Endodermal cell (in vitro differentiated cells): ENCODE measurements at regions not wholly inside any gene's neighbourhood (a gene's known extent, or its start where the extent isn't known, plus 50 kb on each side); places are given as distances from the start of the nearest gene placed in this dataset.

ENCODE experiments used
- DNase-seq: peaks from one replicate; pipeline ENCODE4 v3.0.0-alpha.2; 2017
- H3K27ac ChIP-seq: 2 replicates; pipeline ENCODE4 v1.5.1; 2013; ENCODE audit warnings: mild to moderate bottlenecking, low read depth, low read length, moderate library complexity
- H3K27me3 ChIP-seq: 2 replicates; pipeline ENCODE4 v1.6.1; 2013; ENCODE audit warnings: mild to moderate bottlenecking, low read length, moderate library complexity; ENCODE audit not compliant: insufficient read depth, control insufficient read depth, poor library complexity, severe bottlenecking
- H3K36me3 ChIP-seq: 2 replicates; pipeline ENCODE4 v1.7.0; 2013; ENCODE audit warnings: mild to moderate bottlenecking, low read length, moderate library complexity; ENCODE audit not compliant: control insufficient read depth, insufficient read depth
- H3K4me1 ChIP-seq: one replicate; pipeline ENCODE4 v1.7.0; 2013; ENCODE audit warnings: low read length; ENCODE audit not compliant: control insufficient read depth, insufficient read depth
- H3K4me3 ChIP-seq: 2 replicates; pipeline ENCODE4 v1.5.1; 2013; ENCODE audit warnings: mild to moderate bottlenecking, low read length, moderate library complexity
- H3K9ac ChIP-seq: 2 replicates; pipeline ENCODE4 v1.6.1; 2013; ENCODE audit warnings: mild to moderate bottlenecking, low read length, moderate library complexity; ENCODE audit not compliant: poor library complexity, severe bottlenecking; ENCODE audit errors: extremely low read depth
- H3K9me3 ChIP-seq: 2 replicates; pipeline ENCODE4 v1.6.1; 2013; ENCODE audit warnings: mild to moderate bottlenecking, low read length, moderate library complexity; ENCODE audit not compliant: control insufficient read depth
- H3K27ac Mint-ChIP-seq: 2 replicates; pipeline ENCODE4 v1.8.0; 2020; ENCODE audit warnings: mixed read lengths
- H3K27me3 Mint-ChIP-seq: 2 replicates; pipeline ENCODE4 v1.8.0; 2021; ENCODE audit warnings: mild to moderate bottlenecking, mixed read lengths; ENCODE audit not compliant: insufficient read depth
- H3K36me3 Mint-ChIP-seq: 2 replicates; pipeline ENCODE4 v1.8.0; 2020; ENCODE audit warnings: low read depth, mixed read lengths
- H3K4me1 Mint-ChIP-seq: 2 replicates; pipeline ENCODE4 v1.8.0; 2020; ENCODE audit warnings: mixed read lengths
- H3K4me3 Mint-ChIP-seq: 2 replicates; pipeline ENCODE4 v1.8.0; 2020; ENCODE audit warnings: mild to moderate bottlenecking, moderate library complexity, mixed read lengths
- H3K9me3 Mint-ChIP-seq: 2 replicates; pipeline ENCODE4 v1.8.0; 2020; ENCODE audit warnings: mild to moderate bottlenecking, mixed read lengths
- WGBS, 2 experiments: methylation state at CpG; one replicate each; pipeline versions ENCODE4 v1.1.5 to v1.1.7; 2013; ENCODE audit warnings: missing lambda C conversion rate in 2 of 2, mixed read lengths in 1 of 2; ENCODE audit not compliant: insufficient coverage in 1 of 2, insufficient read length in 1 of 2; 5-methylcytosine and 5-hydroxymethylcytosine counted together
- TF ChIP-seq, protein P1 (sequence below): fragments of 200-600 bp; sonication (generic); conservative IDR thresholded peaks from 2 replicates; pipeline ENCODE4 v1.5.0; 2021; ENCODE audit warnings: antibody characterized with exemption, mild to moderate bottlenecking

DNA sequence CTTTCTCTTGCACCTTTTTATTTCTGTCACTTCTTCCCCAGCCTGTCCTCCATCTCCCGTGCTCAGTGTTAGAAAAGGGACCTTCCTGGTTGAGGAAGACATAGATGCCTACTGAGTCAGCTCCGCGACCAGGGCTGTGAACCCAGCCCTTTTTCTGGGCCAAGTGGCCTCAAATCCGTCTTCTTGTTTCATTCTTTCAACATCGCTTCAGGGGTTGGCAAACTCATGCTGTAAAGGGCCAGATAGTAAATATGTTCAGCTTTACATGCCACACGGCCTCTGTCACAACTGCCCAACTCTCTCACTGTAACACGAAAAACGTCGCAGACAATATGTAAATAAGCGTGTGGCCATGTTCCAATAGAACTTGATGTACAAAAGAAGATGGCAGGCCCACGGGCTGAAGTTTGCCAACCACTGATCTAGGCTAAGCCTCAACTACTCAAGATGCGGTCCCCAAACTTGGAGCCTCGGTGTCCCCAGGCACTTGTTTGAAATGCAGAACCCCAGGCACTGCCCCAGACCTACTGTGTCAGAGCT is 338.4 kb downstream of the MN1 start:
- no peaks in the 10 kb centered on the region for H3K9me3 Mint-ChIP-seq
- no peak for DNase-seq
- no peaks in the 10 kb centered on the region for H3K36me3 Mint-ChIP-seq
- H3K27ac Mint-ChIP-seq = peak overlapping the region; percentile 31
- H3K9me3 ChIP-seq = peaks cover 5% of the 10 kb centered on the region
- no peak overlapping the region for H3K4me3 Mint-ChIP-seq
- WGBS, 2 experiments = 95 to 97% methylated on average over 10 to 13 of the region's 13 CpGs
- no peak overlapping the region for H3K9ac ChIP-seq
- peaks cover 24% of the 10 kb centered on the region for H3K27me3 ChIP-seq
- peaks cover 80% of the 10 kb centered on the region for H3K27me3 Mint-ChIP-seq
- H3K36me3 ChIP-seq = no peaks in the 10 kb centered on the region
- H3K4me1 ChIP-seq = peaks cover 14% of the 10 kb centered on the region
- peak overlapping the region; percentile 83 for H3K27ac ChIP-seq
- no peak overlapping the region for H3K4me3 ChIP-seq
- TF ChIP-seq, protein P1, sequence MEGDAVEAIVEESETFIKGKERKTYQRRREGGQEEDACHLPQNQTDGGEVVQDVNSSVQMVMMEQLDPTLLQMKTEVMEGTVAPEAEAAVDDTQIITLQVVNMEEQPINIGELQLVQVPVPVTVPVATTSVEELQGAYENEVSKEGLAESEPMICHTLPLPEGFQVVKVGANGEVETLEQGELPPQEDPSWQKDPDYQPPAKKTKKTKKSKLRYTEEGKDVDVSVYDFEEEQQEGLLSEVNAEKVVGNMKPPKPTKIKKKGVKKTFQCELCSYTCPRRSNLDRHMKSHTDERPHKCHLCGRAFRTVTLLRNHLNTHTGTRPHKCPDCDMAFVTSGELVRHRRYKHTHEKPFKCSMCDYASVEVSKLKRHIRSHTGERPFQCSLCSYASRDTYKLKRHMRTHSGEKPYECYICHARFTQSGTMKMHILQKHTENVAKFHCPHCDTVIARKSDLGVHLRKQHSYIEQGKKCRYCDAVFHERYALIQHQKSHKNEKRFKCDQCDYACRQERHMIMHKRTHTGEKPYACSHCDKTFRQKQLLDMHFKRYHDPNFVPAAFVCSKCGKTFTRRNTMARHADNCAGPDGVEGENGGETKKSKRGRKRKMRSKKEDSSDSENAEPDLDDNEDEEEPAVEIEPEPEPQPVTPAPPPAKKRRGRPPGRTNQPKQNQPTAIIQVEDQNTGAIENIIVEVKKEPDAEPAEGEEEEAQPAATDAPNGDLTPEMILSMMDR = no peak
- H3K4me1 Mint-ChIP-seq = peaks cover 24% of the 10 kb centered on the region

DNA sequence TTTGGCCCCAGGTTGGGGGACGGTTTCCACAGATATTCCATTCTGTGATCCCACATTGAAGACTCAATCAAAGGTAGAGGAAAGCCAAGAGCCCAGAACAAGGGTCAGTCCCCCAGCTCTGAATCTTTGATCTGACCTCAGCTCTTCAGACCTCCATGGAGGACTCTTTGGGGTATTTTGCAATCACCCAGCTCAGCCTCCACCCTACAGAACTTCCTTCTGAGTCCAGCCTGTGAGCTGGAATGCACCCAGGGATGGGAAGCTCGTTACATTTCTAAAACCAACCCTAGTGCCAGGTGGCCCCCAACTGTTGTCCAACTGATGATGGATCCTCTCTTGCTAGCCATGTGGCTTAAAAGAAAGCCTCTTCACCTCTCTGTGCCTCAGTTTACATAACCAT is 335.3 kb downstream of the MN1 start:
- Mint-ChIP-seq H3K27ac (no peak overlapping the region), H3K4me1 (peaks cover 17% of the 10 kb centered on the region), H3K36me3 (no peaks in the 10 kb centered on the region), H3K9me3 (no peaks in the 10 kb centered on the region), H3K4me3 (no peak overlapping the region), H3K27me3 (peaks cover 52% of the 10 kb centered on the region)
- Histone ChIP-seq H3K36me3 (no peaks in the 10 kb centered on the region), H3K4me3 (no peak overlapping the region), H3K27me3 (peaks cover 18% of the 10 kb centered on the region), H3K9ac (no peak overlapping the region), H3K4me1 (peaks cover 8% of the 10 kb centered on the region), H3K27ac (no peak overlapping the region), H3K9me3 (peaks cover 5% of the 10 kb centered on the region)
- DNase-seq = no peak
- WGBS, 2 experiments = 40 to 92% methylated on average over 1 to 2 of the region's 2 CpGs
- TF ChIP-seq, protein P1 = no peak

DNA sequence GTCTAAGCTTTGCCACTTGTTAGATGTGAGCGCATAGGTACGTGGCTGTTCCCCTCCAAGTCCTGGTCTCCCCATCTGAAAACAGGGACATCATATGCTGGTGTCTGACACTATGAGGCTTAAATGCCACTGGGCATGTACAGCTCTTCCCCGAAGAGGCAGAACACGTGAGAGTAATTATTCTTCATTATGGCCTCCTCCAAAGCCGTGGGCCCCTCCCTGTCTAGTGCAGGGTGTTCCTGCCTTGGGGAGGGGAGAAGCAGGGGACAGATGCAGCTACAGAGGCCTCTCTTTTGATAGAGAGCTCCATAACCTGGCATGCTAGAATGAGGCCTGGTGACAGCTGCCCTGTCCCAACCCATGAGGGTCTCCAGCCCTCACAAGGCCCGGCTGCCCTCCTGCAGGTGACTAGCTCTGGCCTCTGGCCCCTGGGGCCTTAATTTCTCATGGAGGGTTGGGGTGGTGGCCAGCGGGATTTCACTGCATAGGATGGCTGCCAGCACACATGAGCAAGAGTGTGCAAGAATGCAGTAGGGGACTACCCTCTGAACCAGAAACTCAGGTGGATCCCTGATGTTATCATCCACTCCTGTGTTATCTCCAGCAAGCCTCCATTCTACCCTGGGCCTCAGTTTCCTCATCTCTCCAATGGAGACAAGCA is 334.6 kb downstream of the MN1 start:
- H3K4me3 Mint-ChIP-seq = no peak overlapping the region
- no peak overlapping the region for H3K27ac Mint-ChIP-seq
- H3K9me3 ChIP-seq = peaks cover 5% of the 10 kb centered on the region
- no peak overlapping the region for H3K4me3 ChIP-seq
- no peak overlapping the region for H3K9ac ChIP-seq
- no peaks in the 10 kb centered on the region for H3K9me3 Mint-ChIP-seq
- H3K27ac ChIP-seq = no peak overlapping the region
- no peaks in the 10 kb centered on the region for H3K36me3 Mint-ChIP-seq
- peaks cover 10% of the 10 kb centered on the region for H3K4me1 Mint-ChIP-seq
- H3K27me3 Mint-ChIP-seq = peaks cover 48% of the 10 kb centered on the region
- no peaks in the 10 kb centered on the region for H3K36me3 ChIP-seq
- peaks cover 6% of the 10 kb centered on the region for H3K4me1 ChIP-seq
- WGBS, 2 experiments = 84 to 86% methylated on average over 5 to 7 of the region's 7 CpGs
- TF ChIP-seq, protein P1 = no peak
- DNase-seq = no peak
- H3K27me3 ChIP-seq = peaks cover 18% of the 10 kb centered on the region
